Neutrophil (primary cell): ENCODE measurements at regions not wholly inside any gene's neighbourhood (a gene's known extent, or its start where the extent isn't known, plus 50 kb on each side); places are given as distances from the start of the nearest gene placed in this dataset.

Experiments used
- H3K27ac ChIP-seq: fragments of 200-600 bp; sonication (generic); 2 replicates; pipeline ENCODE4 v1.5.1; 2016; ENCODE audit warnings: mild to moderate bottlenecking, moderate library complexity
- H3K27me3 ChIP-seq: fragments of 200-600 bp; sonication (generic); 2 replicates; pipeline ENCODE4 v1.6.0; 2016; ENCODE audit warnings: mild to moderate bottlenecking
- H3K36me3 ChIP-seq: fragments of 200-600 bp; sonication (generic); 2 replicates; pipeline ENCODE4 v1.5.1; 2017
- H3K4me1 ChIP-seq, 2 experiments: fragments of 200-600 bp in 1 of 2; sonication (generic) in 1 of 2; 1 replicate in 1 of 2; 2 replicates in 1 of 2; pipeline versions ENCODE4 v1.5.1 to v1.6.1; 2013 to 2016; ENCODE audit warnings: low read depth in 1 of 2, low read length in 1 of 2, mild to moderate bottlenecking in 1 of 2, moderate library complexity in 1 of 2; ENCODE audit not compliant: control insufficient read depth in 1 of 2, insufficient read depth in 1 of 2
- H3K4me3 ChIP-seq, 2 experiments: fragments of 200-600 bp in 1 of 2; sonication (generic) in 1 of 2; 1 replicate in 1 of 2; 2 replicates in 1 of 2; pipeline ENCODE4 v1.5.1; 2013 to 2016; ENCODE audit warnings: low read depth in 1 of 2, low read length in 1 of 2, mild to moderate bottlenecking in 1 of 2, moderate library complexity in 1 of 2
- H3K9me3 ChIP-seq: fragments of 200-600 bp; sonication (generic); 2 replicates; pipeline ENCODE4 v1.5.1; 2016
- CTCF ChIP-seq: fragments of 200-600 bp; sonication (generic); IDR thresholded peaks from 2 replicates; pipeline ENCODE4 v1.5.1; 2016; ENCODE audit warnings: antibody characterized with exemption

DNA sequence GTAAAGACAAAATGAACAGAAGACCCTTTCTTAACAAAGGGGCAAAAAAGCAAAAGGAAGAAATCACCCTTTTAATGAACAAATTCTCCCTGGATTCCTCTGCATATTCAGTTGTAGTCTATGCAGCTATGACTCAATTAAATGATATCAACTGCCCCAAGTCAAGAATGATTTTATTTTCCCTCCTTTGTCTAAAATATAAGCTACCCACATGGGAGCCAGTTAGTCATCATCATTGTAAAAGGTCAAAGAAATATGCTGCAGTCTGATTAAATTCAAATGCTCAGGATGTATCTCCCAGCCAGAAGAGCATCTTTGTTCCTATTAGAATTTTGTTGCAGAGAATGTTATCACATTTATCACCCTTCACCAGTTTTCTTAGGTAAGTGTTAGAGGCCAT is 84.0 kb downstream of the SST start:
- H3K4me1 ChIP-seq, result no peaks in the 10 kb centered on the region
- no peak overlapping the region for H3K4me3 ChIP-seq

GRCh38 chr3:187572441-187572840 is 97.8 kb downstream of the SST start:
- TF ChIP-seq CTCF, result no peak
- Histone ChIP-seq H3K9me3 (no peaks in the 10 kb centered on the region), H3K4me3 (no peak overlapping the region), H3K36me3 (no peaks in the 10 kb centered on the region), H3K4me1 (no peaks in the 10 kb centered on the region), H3K27me3 (no peaks in the 10 kb centered on the region), H3K27ac (no peak overlapping the region)

More for the DNA sequence above, 84.0 kb downstream of the SST start:
- peaks cover under 1% of the 10 kb centered on the region for H3K27me3 ChIP-seq
- H3K36me3 ChIP-seq, result no peaks in the 10 kb centered on the region
- no peaks in the 10 kb centered on the region for H3K9me3 ChIP-seq
- no peak for TF ChIP-seq CTCF
- no peak overlapping the region for H3K27ac ChIP-seq

- no peaks in the 10 kb centered on the region for H3K36me3 ChIP-seq
- TF ChIP-seq CTCF, result no peak
- H3K9me3 ChIP-seq, result no peaks in the 10 kb centered on the region
- no peaks in the 10 kb centered on the region for H3K4me1 ChIP-seq
- no peak overlapping the region for H3K27ac ChIP-seq
- no peak overlapping the region for H3K4me3 ChIP-seq
- H3K27me3 ChIP-seq, result no peaks in the 10 kb centered on the region
These were observed 98.5 kb downstream of the SST start for GRCh38 chr3:187571701-187572100.

- H3K27ac ChIP-seq, result no peak overlapping the region
- H3K27me3 ChIP-seq, result no peaks in the 10 kb centered on the region
- H3K9me3 ChIP-seq, result no peaks in the 10 kb centered on the region
- no peak overlapping the region for H3K4me3 ChIP-seq
- H3K36me3 ChIP-seq, result no peaks in the 10 kb centered on the region
- TF ChIP-seq CTCF, result no peak
- no peaks in the 10 kb centered on the region for H3K4me1 ChIP-seq
These were observed 99.4 kb downstream of the SST start for GRCh38 chr3:187570776-187571175.

GRCh38 chr3:187568171-187568570 is 102.0 kb downstream of the SST start:
- H3K36me3 ChIP-seq, result no peaks in the 10 kb centered on the region
- H3K4me3 ChIP-seq, result no peak overlapping the region
- H3K27me3 ChIP-seq, result no peaks in the 10 kb centered on the region
- no peak for TF ChIP-seq CTCF
- no peaks in the 10 kb centered on the region for H3K9me3 ChIP-seq
- H3K4me1 ChIP-seq, result no peaks in the 10 kb centered on the region
- no peak overlapping the region for H3K27ac ChIP-seq

DNA sequence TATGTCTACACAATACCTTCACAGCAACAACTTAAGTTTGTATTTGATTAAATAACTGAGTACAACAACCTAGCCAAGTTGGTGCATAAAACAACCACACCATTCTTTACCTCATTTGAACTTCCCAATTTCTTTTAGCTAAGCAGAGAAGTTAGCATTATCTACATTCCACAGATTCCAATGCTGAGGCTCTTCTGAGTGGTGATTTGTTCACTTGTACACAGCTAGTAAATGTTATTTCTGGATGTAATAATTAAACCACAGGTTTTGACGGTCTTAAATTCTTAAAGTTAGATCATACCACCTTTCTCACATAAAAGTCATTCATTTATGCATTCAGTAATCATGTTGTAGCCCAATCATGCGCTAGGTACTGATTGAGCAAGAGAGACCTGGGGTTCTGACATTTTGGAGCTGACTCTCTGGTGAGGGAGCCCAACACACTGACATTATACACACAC is 102.5 kb downstream of the SST start:
- TF ChIP-seq CTCF, result no peak
- no peaks in the 10 kb centered on the region for H3K27me3 ChIP-seq
- H3K27ac ChIP-seq, result no peak overlapping the region
- no peak overlapping the region for H3K4me3 ChIP-seq
- no peaks in the 10 kb centered on the region for H3K4me1 ChIP-seq
- H3K9me3 ChIP-seq, result no peaks in the 10 kb centered on the region
- no peaks in the 10 kb centered on the region for H3K36me3 ChIP-seq
